ENCODE measurements at regions not wholly inside any gene's neighbourhood (a gene's known extent, or its start where the extent isn't known, plus 50 kb on each side); places are given as distances from the start of the nearest gene placed in this dataset.

DNA sequence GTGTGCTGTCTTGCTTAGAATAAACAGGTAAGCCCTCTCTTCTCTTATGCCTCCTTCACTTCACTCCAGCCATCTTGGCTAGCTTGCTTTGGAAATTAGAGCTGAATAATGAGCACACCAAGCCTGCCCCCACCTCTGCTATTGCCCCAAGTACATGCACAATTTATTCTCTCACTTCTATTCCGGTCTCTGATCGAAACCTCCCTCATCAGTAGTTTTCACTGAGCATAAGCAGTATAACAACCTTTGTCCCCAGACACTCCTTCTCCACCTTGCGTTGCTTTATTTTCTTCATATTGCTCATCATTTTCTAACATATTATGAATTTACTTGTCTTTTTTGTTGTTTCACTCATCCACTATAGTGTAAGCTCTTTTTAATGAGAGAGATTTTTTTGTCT lies 253.4 kb downstream of the GXYLT1 start:
- Histone ChIP-seq H3K36me3 (ENCODE audit: control insufficient read depth, insufficient read depth, low read length) (no peaks in the 10 kb centered on the region), H3K4me1 (replicated peaks in 1 of 2; ENCODE audit: control insufficient read depth in 2 of 2, insufficient read depth in 2 of 2, low read length in 2 of 2) (no peaks in the 10 kb centered on the region), H3K4me2 (ENCODE audit: insufficient read depth, low read length) (no peak overlapping the region), H4K20me1 (replicated peaks; ENCODE audit: control insufficient read depth, insufficient read depth, low read length) (no peaks in the 10 kb centered on the region), H3K4me3 (no peak overlapping the region), H3K27me3 (ENCODE audit: control insufficient read depth in 2 of 2, insufficient read depth in 2 of 2, low read length in 2 of 2) (no peaks in the 10 kb centered on the region), H3K27ac (ENCODE audit: extremely low read depth, low read depth, low read length) (no peak overlapping the region), H2AFZ (ENCODE audit: low read depth, low read length) (no peak overlapping the region), H3K79me2 (ENCODE audit: control insufficient read depth, insufficient read depth, low read length) (no peaks in the 10 kb centered on the region), H3K9me3 (replicated peaks; ENCODE audit: control insufficient read depth, insufficient read depth, low read depth, low read length) (no peaks in the 10 kb centered on the region), H3K9ac (ENCODE audit: insufficient read depth in 1 of 2, low read depth in 2 of 2, low read length in 2 of 2) (no peak overlapping the region), H3K9me1 (ENCODE audit: control insufficient read depth, insufficient read depth, low read length) (no peaks in the 10 kb centered on the region)
- FAIRE-seq (no peak), ATAC-seq (no peak), DNase-seq (ENCODE audit: extremely low read depth in 1 of 4, low spot score in 3 of 4) (no peak)
- intact Hi-C loops (cut with micrococcal nuclease), result no loop called here
- TF ChIP-seq RAD21 (CRISPR knock-in tag; conservative IDR thresholded peaks at IDR 0.05 in 1 of 2, IDR thresholded peaks at IDR 0.05 in 1 of 2), result no peak
- no peak for TF ChIP-seq EWSR1 (IDR thresholded peaks at IDR 0.05; ENCODE audit: borderline replicate concordance, low read depth, partially characterized antibody)
- TF ChIP-seq, protein P1, sequence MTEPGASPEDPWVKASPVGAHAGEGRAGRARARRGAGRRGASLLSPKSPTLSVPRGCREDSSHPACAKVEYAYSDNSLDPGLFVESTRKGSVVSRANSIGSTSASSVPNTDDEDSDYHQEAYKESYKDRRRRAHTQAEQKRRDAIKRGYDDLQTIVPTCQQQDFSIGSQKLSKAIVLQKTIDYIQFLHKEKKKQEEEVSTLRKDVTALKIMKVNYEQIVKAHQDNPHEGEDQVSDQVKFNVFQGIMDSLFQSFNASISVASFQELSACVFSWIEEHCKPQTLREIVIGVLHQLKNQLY (CRISPR knock-in tag; conservative IDR thresholded peaks at IDR 0.05), result no peak
- TF ChIP-seq RHOXF2B (CRISPR knock-in tag; conservative IDR thresholded peaks at IDR 0.05), result no peak
- no peak for TF ChIP-seq SETDB1 (IDR thresholded peaks at IDR 0.05; ENCODE audit: low read length)
- TF ChIP-seq ZNF274 (IDR thresholded peaks at IDR 0.05; ENCODE audit: borderline replicate concordance, low read depth, low read length), result no peak
- no peak for TF ChIP-seq PURB (CRISPR knock-in tag; IDR thresholded peaks at IDR 0.05; ENCODE audit: low read depth)
- TF ChIP-seq, protein P2, sequence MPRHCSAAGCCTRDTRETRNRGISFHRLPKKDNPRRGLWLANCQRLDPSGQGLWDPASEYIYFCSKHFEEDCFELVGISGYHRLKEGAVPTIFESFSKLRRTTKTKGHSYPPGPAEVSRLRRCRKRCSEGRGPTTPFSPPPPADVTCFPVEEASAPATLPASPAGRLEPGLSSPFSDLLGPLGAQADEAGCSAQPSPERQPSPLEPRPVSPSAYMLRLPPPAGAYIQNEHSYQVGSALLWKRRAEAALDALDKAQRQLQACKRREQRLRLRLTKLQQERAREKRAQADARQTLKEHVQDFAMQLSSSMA (CRISPR knock-in tag; IDR thresholded peaks at IDR 0.05), result no peak
- no peak for TF ChIP-seq TCF7 (IDR thresholded peaks at IDR 0.05; ENCODE audit: borderline replicate concordance)
- TF ChIP-seq JUNB (CRISPR knock-in tag; conservative IDR thresholded peaks at IDR 0.05), result no peak
- no peak for TF ChIP-seq RBM22 (IDR thresholded peaks at IDR 0.05; ENCODE audit: low read depth, low read length, poor library complexity, severe bottlenecking)
- no peak for TF ChIP-seq GTF2F1 (IDR thresholded peaks at IDR 0.05; ENCODE audit: low read depth, low read length)
- TF ChIP-seq, protein P3, sequence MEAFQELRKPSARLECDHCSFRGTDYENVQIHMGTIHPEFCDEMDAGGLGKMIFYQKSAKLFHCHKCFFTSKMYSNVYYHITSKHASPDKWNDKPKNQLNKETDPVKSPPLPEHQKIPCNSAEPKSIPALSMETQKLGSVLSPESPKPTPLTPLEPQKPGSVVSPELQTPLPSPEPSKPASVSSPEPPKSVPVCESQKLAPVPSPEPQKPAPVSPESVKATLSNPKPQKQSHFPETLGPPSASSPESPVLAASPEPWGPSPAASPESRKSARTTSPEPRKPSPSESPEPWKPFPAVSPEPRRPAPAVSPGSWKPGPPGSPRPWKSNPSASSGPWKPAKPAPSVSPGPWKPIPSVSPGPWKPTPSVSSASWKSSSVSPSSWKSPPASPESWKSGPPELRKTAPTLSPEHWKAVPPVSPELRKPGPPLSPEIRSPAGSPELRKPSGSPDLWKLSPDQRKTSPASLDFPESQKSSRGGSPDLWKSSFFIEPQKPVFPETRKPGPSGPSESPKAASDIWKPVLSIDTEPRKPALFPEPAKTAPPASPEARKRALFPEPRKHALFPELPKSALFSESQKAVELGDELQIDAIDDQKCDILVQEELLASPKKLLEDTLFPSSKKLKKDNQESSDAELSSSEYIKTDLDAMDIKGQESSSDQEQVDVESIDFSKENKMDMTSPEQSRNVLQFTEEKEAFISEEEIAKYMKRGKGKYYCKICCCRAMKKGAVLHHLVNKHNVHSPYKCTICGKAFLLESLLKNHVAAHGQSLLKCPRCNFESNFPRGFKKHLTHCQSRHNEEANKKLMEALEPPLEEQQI (IDR thresholded peaks at IDR 0.05), result no peak
- no TSS peak for BruUV-seq (replicated peaks)
- 0% methylated on average over 3 of the region's 3 CpGs for WGBS (ENCODE audit: insufficient coverage, low coverage, missing lambda C conversion rate)
- in situ Hi-C loops (cut with MboI), result no loop called here
- POLR2A ChIA-PET, result no interaction called here
- CTCF ChIA-PET (ENCODE audit: low intra/inter-chr PET ratio), result no interaction called here

Measured in K562 (cell line).